GM06990 (cell line): ENCODE measurements at regions not wholly inside any gene's neighbourhood (a gene's known extent, or its start where the extent isn't known, plus 50 kb on each side); places are given as distances from the start of the nearest gene placed in this dataset.

Experiments used
- DNase-seq: peaks from one replicate; pipeline ENCODE4 v3.0.0-alpha.2; 2011; ENCODE audit not compliant: insufficient read length; ENCODE audit errors: extremely low read depth
- H3K27me3 ChIP-seq: replicated peaks from 2 replicates; pipeline ENCODE4 v1.6.0; 2011; ENCODE audit warnings: low read length; ENCODE audit not compliant: control insufficient read depth, insufficient read depth
- H3K36me3 ChIP-seq: 2 replicates; pipeline ENCODE4 v1.5.1; 2011; ENCODE audit warnings: low read length; ENCODE audit not compliant: control insufficient read depth, insufficient read depth
- H3K4me3 ChIP-seq: replicated peaks from 2 replicates; pipeline ENCODE4 v1.5.1; 2011; ENCODE audit warnings: low read depth, mild to moderate bottlenecking, control low read depth, low read length
- CTCF ChIP-seq: IDR thresholded peaks from 2 replicates; pipeline ENCODE4 v1.5.1; 2011; ENCODE audit warnings: low read length, control low read depth, mild to moderate bottlenecking, inconsistent platforms; ENCODE audit not compliant: insufficient read depth, poor library complexity, severe bottlenecking

- no peak for DNase-seq
- TF ChIP-seq CTCF: no peak
- Histone ChIP-seq H3K4me3 (no peak overlapping the region), H3K27me3 (no peaks in the 10 kb centered on the region; the same call in 1 of the 2 replicates), H3K36me3 (no peaks in the 10 kb centered on the region)
Measured at GRCh38 chr1:37338658-37339057, 135.7 kb upstream of the ZC3H12A start.

- no peaks in the 10 kb centered on the region for H3K27me3 ChIP-seq
- no peaks in the 10 kb centered on the region for H3K36me3 ChIP-seq
- H3K4me3 ChIP-seq: no peak overlapping the region
- DNase-seq: no peak
- no peak for TF ChIP-seq CTCF
Measured at GRCh38 chr1:37342736-37343135, 131.6 kb upstream of the ZC3H12A start.

- DNase-seq: no peak
- TF ChIP-seq CTCF: no peak
- no peak overlapping the region for H3K4me3 ChIP-seq
- no peaks in the 10 kb centered on the region for H3K36me3 ChIP-seq
- H3K27me3 ChIP-seq: peaks cover 1% of the 10 kb centered on the region; the same call in 1 of the 2 replicates
Measured at GRCh38 chr1:37347104-37347649, 127.2 kb upstream of the ZC3H12A start.

GRCh38 chr1:37353871-37354270 is 120.5 kb upstream of the ZC3H12A start:
- no peak for TF ChIP-seq CTCF
- Histone ChIP-seq H3K27me3 (peaks cover 4% of the 10 kb centered on the region), H3K4me3 (no peak overlapping the region), H3K36me3 (no peaks in the 10 kb centered on the region)
- DNase-seq: no peak

GRCh38 chr1:37354876-37355650 is 119.3 kb upstream of the ZC3H12A start:
- TF ChIP-seq CTCF: no peak
- no peak for DNase-seq
- no peak overlapping the region for H3K4me3 ChIP-seq
- no peaks in the 10 kb centered on the region for H3K36me3 ChIP-seq
- H3K27me3 ChIP-seq: peaks cover 3% of the 10 kb centered on the region

- peaks cover 3% of the 10 kb centered on the region for H3K27me3 ChIP-seq
Measured at GRCh38 chr1:37358992-37359391, 115.4 kb upstream of the ZC3H12A start.

More at GRCh38 chr1:37358992-37359391, 115.4 kb upstream of the ZC3H12A start:
- no peak for TF ChIP-seq CTCF
- no peaks in the 10 kb centered on the region for H3K36me3 ChIP-seq
- no peak for DNase-seq
- H3K4me3 ChIP-seq: no peak overlapping the region
